H54 (cell line): ENCODE measurements at regions not wholly inside any gene's neighbourhood (a gene's known extent, or its start where the extent isn't known, plus 50 kb on each side); places are given as distances from the start of the nearest gene placed in this dataset.
"Not testable (repeated sequence)": the region's sequence is repeated elsewhere in the genome, so short reads cannot be mapped to it uniquely, and the experiment has no call there.

Experiments
- DNase-seq: peaks from one replicate; pipeline ENCODE4 v3.0.0; 2011; ENCODE audit warnings: low spot score, mixed read lengths; ENCODE audit not compliant: insufficient read length
- FAIRE-seq: peaks from 3 replicates; lab custom pipeline; 2011; peaks lifted over from hg19 to GRCh38; lab: Jason Lieb, UNC
- POLR2A ChIP-seq: IDR thresholded peaks from 2 replicates; pipeline ENCODE4 v1.6.1; 2011; ENCODE audit warnings: low read depth, mild to moderate bottlenecking, low read length

DNA sequence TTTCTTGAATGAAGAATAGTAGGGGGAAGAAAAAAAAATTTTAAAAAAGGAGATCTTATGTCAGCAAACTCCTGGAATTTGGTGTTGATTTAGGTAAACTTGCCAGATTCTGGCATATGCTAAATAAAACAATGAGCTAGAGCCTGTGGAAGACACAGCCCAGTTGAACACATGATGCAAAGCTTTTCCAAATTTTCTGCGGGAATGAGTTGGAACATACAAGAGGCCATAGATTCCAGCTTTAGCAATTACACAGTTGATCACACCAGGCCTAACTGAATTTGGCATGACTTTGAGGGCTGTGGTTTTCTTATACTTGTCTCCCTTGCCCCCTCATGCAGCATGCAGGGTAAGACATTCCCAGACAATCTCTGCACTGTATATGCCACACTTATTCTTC, 297.0 kb downstream of the SH3GL2 start:
- FAIRE-seq (no peak), DNase-seq (no peak)
- TF ChIP-seq POLR2A, result no peak

DNA sequence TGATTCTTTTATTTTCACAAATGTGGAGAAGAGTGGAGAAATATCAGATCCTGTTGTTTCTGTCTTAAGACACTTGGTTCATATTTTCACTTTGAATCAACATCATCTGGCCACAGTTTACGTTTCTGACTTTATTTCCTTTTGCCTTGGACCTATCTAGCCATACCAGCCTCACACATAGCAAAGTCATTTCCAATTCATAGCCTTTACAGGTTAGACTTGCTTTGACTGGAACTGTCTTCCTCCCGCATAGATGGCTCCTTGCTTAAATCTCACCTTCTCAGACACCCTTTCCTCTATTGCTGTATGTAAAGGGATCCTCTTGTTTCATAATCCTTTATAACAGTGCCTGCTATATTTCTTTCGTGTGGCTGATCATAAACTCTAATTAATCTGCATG, 297.8 kb downstream of the SH3GL2 start:
- TF ChIP-seq POLR2A, result no peak
- DNase-seq (no peak), FAIRE-seq (no peak)

DNA sequence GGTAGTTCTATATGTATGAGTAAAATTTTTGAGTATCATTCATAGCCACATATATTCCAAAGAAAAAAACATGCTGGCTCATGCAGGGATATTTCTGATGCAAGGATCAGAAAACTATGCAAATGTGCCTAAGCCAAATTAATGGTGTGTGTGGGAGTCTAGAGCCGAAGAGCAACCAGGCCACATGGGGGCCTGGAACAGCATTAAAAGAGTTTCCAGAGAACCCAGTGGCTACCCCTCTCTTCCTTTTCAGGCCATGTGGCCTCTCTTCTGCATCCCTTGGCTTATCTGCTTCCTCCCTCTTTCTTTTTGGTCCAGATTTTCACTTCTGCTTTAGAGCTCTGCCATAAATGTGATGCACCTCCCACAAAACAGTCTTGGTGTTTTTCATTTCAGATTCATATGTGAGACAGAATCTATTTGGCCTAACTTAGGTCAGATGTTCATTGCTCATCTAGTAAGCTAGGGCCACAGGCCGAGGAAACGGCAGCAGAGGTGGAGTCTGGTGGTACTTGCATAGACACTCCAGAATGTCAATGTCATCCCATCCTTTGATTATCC, 300.0 kb downstream of the SH3GL2 start:
- TF ChIP-seq POLR2A, result no peak
- no peak for DNase-seq
- no peak for FAIRE-seq

DNA sequence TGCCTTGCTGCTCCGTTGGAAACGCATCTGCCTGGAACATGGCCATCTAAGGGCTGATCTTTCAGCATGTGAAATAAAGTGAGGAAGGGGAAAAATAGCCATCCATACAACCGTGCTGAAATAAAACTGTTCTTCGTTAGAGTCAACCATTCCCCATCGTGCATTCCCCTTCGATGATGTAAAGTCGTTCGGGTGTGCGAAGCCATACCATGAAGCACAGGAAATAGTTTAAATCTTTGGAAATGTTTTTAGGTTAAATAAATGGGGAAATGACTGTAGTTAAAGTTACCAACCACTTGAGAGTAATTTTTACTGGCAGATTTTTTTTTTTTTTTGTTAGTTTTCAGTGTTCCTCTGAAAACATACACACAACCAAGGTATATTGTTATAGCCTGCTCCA, 302.5 kb downstream of the SH3GL2 start:
- FAIRE-seq, result no peak
- DNase-seq, result no peak
- no peak for TF ChIP-seq POLR2A

DNA sequence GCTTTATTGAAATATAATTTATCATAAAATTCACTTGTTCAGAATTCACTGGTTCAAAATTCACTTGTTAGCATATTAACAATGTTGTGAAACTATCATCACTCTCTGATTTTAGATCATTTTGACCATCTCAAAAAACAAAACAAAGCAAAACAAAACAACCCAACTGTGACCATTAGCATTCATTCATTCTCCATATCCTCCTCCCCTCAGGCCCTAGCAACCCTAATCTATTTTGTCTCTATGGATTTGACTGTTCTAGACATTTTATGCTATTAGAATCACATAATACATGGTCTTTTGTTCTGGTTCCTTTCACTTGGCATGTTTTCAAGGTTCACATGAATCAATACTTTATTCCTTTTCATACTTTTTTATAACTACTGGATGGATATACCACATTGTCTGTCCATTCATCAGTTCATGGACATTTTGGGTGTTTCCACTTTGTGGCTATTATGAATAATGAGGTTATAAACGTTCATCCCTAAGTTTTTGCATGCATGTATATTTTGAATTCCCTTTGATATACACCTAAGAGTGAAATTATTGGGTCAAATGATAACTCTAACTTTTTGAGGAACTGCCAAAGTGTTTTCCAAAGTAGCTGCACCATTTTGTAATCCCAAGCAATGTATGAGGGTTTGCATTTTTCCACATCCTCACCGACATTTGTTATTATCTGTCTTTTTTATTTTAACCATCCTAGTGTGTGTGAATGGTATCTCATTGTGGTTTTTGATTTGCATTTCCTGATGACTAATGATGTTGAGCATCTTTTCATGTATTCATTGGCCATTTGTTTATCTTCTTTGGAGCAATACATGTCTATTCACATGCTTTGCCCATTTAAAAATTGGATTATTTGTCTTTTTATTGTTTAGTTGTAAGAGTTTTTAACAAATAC, 304.1 kb downstream of the SH3GL2 start:
- no peak for TF ChIP-seq POLR2A
- no peak for FAIRE-seq
- DNase-seq, result no peak

DNA sequence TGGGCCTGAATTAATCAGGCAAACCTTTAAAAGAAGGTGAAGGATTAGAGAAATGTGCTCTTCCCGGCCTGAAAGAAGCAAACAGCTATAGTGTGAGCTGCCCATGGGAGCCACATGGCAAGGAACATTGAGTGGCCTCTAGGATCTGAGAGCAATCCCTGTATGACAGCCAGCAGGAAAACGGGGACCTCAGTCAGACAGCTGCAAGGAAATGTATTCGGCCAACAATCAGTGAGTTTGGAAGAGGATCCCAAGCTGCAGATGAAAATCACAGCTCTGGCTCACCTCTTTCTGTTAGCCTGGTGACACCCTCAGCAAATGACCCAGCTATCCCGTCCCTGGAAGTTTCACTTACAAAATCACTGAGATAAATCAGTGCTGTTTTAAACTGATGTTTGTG, 309.2 kb downstream of the SH3GL2 start:
- no peak for TF ChIP-seq POLR2A
- DNase-seq (no peak), FAIRE-seq (no peak)

DNA sequence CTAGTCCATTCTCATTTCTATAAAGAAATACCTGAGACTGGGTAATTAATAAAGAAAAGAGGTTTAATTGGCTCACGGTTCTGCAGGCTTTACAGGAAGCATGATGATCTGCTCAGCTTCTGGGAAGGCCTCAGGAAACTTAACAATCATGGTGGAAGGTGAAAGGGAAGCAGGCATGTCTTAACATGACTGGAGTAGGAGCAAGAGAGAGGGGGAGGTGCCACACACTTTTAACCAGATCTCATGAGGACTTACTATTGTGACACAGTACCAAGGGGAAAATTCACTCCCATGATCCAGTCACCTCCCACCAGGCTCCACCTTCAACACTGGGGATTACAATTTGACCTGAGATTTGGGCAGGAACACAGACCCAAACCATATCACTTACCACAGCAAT, 310.1 kb downstream of the SH3GL2 start:
- not testable (repeated sequence) for FAIRE-seq

DNA sequence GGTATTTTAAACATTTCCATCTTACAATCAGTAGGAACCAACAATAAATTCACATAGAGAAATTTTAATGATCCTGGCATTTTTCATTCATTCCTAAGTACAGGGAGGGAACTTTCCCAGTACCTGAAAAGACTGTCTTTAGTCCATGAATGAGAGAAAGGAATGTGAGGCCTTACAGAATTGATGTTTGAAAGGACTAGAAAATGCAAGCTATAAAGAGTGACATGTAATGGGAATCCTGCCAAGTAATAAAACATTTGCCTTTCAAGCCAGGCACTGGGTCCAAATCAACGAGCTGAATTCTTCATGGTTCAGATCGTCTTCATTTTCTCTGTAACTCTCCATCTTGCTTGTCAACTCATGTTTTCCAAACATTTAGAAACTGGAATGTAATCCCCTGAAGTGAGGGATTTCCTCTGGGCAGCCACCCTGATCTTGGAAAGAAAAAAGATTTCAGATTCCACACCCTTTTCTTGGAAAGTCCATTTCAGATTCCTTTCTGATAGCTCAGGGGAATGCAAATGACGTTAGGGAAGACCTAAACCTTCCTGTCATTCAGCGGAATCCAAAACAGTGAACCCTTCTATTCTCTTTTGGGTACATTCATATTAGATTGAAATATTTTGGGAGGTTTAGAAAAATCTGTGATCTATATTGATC, 315.8 kb downstream of the SH3GL2 start:
- FAIRE-seq, result no peak
- no peak for DNase-seq
- no peak for TF ChIP-seq POLR2A

More for the DNA sequence above, 310.1 kb downstream of the SH3GL2 start:
- not testable (repeated sequence) for DNase-seq

DNA sequence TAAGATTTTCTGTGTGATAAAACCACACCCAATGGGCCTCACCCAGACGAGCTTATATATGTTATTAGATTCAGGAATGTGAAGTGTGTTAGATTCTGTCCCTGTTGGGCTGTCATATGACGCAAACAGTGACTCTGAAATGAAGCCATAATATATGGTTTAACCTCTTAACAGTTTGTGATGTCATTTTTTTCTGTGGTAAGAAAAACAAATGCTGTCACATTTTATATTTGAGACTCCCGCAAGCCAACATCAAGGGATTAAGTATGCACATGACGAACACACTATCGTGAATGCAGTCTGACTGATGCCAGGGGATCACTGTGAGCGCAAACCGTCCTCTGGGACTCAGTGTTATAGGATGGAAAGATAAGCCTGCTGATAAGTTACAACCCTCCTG, 321.7 kb downstream of the SH3GL2 start:
- DNase-seq (no peak), FAIRE-seq (no peak)
- TF ChIP-seq POLR2A, result no peak

DNA sequence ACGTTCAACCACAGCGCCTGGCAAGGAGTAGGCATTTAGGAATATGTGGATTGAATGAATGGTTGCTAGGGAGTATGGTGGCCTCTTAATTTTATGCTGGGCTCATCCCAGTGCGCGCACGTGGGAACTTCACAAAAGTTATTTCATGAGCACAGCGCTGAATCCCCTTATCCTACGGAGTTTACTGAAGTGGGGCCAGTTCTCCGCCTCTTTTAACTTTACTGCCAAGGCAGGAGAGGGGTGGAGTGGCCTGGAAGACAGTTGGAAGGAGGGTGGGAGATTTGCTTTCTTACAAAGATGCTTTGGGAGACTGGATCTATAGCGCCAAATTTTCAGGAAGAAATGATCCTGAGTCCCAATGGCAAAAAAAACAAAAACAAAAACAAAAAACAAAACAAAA, 326.5 kb downstream of the SH3GL2 start:
- TF ChIP-seq POLR2A, result no peak
- DNase-seq (no peak), FAIRE-seq (no peak)

DNA sequence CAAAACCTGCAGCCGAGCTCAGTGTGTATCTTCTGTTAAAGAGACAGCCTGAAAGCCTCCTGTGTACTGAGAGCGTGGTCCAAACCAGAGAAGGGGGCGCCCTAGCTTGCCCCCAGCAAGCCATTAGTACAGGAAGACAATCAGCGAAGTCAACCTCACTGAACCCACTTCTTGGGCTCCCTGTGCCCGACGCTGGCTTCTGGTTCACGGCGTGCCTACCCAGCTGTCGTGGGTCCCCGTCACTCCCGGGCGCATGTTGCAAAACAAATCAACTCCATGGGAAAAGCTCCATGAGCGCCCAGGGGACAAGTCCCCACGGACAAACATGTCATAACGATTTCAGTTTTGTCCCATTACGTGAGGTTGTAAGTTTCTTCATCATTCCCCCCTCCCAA, 326.9 kb downstream of the SH3GL2 start:
- DNase-seq (no peak), FAIRE-seq (no peak)
- TF ChIP-seq POLR2A, result no peak

DNA sequence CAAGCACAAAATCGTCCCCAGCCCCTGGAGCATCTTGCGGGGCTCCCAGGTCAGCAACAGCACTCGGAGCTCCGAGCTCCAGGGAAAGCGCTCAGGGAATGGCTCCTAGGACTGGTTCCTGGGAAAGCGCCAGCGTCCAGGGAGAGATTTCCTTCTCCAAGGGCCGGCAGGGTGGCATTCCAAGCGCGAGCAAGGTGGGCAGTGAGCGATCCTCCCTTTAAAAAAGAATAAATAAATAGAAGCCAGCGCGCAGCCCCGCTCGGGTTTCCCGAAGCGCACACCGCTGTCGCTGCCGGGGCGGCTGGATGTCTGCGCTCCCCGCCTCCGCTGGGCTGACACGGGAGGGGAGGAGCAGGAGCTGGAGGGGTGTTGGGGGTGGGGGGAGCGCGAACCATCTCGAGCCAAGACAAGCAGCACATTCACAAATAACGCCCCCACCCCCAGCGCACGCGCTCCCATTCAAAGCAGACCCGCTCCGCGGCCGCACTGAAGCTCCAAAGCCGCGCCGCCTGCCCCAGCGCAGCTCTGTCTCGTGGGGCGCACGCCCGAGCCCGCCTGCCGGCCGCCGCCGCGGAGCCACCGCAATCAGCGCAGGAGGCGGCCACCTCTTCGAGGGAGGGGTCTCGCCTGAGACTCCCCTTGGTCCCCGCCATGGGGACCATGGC, 327.4 kb downstream of the SH3GL2 start:
- FAIRE-seq (no peak), DNase-seq (no peak)
- no peak for TF ChIP-seq POLR2A

DNA sequence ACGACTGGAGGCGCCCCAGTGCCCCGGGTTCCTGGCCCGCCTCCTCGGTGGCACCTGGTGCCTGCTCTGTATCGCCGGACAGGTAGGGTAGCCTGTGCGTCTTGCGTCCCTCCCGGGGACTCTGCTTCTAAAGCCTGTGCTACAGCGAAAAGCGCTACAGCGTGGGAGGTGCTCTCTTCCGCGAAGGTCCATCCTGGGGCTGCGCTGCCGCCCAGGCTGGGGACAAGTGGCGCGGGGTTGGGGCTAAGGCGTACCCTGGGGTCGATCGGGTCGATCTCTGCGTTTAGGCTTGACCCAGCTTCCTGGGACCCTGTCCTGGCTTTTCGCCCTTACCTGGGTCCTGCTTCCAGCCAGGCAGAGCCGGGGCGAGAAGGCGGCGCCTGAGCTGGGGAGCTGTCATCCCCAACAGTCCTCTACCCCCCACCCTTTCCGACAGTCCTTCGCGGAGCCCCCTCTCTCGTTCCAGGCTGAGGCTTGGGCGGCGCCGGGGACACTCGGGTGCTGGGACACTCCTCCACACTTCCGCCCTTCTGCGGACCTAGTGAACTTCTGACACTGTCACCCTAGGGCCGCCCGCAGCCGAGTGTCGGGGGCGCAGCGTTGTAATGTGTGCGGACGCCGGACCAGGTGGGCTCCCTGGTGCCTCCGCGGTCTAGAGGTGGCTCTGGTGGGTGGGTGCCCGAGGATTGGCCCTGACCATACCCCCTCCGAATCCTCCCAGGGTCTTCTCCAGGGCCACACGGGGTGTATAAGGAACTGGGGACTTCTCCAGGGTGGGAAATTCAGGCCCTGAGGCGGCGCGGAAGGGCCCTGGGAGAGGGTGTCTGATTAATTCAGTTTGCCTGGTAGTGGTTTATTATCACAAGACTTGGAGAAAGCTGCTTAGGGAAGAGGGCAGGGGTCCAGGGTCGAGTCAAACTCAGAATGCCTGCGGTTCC, 328.2 kb downstream of the SH3GL2 start:
- FAIRE-seq (no peak), DNase-seq (no peak)
- no peak for TF ChIP-seq POLR2A
